CD4-positive, alpha-beta T cell treated with Interleukin-17A for 4 hours (primary cell): ENCODE measurements at regions not wholly inside any gene's neighbourhood (a gene's known extent, or its start where the extent isn't known, plus 50 kb on each side); places are given as distances from the start of the nearest gene placed in this dataset.

Source experiments
- DNase-seq: peaks from one replicate; pipeline ENCODE4 v3.0.0-alpha.2; 2020; ENCODE audit warnings: mixed read lengths

DNA sequence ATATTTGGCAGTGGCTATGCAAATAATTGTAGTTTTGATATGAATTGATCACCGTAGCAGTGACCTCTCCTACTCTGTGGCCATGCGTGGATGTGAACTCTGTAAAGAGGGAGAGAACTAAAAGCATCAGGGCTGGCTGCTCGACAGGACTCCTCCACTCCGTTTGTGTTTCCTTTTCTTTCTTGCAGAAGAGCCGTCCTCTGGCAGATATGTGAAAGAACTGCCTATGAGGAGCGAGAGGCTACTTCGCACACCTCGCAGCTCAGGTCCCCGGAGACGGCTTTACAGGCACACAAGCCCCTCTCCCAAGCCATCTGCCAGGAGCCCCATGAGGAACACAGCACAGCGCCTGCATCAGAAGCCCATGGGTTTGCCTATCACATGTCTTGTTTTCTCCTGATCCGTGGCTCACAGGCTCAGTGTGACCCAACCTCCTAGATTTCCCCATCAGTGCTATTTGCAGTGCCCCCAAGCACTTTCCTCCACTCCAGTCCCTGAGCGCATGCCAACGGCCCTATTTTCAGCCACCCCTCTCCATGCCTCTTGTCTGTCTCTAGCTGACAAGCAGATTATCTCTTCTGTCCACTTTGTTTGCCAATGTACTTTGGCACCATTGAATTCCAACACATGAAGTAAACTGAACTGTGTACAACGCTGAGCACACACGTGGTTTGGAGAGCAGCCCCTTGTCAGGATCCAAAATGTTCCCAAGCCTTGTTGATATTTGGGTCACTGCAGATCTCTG lies 164.3 kb upstream of the AKR1E2 start:
- DNase-seq, result no peak

DNA sequence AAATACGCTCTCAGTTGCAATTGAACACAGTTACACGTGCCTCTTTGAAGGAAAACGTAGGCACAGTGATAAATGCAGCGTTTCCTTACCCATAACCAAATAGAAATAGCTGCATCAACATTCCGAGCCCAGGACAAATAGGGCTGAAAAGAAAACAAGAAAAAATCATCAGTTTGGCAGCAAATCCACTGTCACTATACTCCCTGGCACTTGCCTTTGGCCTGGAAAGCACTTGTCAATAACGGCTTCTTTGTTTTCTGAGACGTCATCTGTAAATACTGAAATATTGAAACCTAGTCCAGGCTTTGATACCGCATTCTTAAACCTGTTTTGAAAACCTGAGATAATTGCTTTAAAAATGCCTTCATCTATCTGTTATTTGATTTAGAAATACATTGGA lies 167.2 kb upstream of the AKR1E2 start:
- DNase-seq, result no peak

DNA sequence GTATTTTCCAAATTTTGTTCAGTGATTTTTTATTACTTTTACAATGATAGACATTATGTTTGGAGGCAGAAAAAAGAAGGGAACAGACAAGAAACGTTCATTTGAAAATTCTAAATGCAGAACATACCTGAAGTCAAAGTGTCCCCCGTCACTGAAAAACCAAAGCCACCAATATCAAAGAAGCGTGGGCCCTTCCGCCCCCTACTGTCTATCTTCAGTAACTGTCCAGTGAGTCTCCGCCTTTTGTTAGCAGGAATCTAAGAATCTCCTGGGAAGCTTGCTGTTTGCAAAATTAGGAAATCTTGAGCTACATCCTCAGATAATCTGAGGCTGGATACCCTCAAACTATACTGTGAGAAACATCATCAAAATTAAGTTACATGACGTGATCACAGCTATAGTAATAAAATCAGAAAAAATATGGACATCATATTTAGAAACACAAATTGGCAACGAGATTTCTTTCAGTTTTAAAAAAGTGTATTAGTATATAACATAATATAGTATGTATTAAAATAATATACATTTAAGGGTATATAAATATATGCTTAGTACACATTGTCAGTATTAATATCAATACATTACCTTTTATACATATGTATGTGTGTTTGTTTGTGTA lies 169.3 kb upstream of the AKR1E2 start:
- DNase-seq, result peak; percentile 66

DNA sequence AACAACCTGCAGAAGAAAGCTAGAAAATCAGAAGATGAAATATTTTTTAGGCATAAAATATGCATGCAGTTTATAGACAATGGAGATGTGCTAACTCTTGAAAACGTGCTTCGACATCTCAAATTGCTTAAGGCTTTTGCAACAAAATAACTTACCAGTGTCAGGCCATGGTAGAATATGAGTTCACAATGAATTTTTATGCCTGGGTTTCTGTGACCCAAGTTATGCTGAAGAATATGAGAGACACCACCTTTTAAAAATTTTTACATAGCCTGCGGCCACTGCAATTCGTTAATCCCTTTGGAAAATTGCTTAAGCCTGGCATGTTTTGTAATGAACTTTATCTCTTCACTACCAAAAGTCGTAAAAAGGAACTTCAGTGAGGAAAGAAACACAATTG lies 170.1 kb upstream of the AKR1E2 start:
- DNase-seq, result no peak

DNA sequence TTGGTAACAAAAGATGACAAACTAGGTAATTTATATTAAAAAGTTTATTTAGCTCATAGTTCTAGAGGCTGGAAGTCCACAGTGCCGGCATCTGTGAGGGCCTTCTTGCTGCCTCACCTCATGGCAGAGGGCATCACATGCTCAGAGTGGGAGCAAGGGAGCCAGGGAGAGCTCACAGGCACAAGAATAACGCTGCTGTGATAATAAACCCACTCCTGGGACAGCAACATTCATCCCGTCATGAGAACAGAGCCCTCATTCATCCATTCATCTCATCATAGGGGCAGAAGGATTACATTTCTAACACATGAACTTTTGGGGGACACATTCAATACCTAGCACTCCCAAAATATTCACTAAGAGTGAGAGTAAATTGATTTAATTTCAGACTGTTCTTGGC lies 170.6 kb upstream of the AKR1E2 start:
- DNase-seq, result no peak

DNA sequence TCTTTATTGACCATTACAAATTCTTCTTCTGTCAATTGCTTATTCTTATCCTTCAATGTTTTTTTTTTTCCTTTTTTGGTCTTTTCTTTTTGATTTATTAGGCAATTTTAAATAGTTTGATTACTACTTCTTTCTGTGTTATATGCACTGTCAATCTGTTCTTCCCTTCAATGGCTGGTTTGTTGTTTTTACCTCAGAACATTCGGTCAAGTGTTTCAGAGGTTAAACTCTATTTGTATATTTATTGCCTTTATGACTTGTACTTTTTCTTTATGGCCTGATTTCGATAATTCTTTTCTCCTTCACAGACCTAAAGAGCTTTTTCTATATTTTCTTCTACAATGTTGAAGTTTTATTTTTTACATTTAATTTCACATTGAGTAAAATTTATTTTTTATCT lies 171.5 kb upstream of the AKR1E2 start:
- DNase-seq, result no peak

DNA sequence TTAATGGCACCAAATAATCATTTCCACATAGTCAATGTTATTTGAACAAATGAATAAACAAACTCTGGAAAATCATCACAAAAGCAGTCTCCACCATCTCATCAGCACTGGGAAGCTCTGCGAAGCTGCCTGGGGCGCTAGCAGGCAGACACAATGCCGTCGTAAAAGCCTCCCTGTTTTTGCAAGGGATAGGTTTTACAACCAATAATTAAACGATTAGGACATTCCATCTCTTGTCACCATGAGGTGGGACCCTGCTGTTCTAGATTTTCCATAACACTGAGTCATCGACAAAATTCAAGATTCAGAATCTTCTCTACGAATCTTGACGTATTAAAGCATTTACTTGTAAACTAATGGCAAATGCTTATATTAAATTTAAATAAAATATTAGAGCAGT lies 172.8 kb upstream of the AKR1E2 start:
- no peak for DNase-seq

DNA sequence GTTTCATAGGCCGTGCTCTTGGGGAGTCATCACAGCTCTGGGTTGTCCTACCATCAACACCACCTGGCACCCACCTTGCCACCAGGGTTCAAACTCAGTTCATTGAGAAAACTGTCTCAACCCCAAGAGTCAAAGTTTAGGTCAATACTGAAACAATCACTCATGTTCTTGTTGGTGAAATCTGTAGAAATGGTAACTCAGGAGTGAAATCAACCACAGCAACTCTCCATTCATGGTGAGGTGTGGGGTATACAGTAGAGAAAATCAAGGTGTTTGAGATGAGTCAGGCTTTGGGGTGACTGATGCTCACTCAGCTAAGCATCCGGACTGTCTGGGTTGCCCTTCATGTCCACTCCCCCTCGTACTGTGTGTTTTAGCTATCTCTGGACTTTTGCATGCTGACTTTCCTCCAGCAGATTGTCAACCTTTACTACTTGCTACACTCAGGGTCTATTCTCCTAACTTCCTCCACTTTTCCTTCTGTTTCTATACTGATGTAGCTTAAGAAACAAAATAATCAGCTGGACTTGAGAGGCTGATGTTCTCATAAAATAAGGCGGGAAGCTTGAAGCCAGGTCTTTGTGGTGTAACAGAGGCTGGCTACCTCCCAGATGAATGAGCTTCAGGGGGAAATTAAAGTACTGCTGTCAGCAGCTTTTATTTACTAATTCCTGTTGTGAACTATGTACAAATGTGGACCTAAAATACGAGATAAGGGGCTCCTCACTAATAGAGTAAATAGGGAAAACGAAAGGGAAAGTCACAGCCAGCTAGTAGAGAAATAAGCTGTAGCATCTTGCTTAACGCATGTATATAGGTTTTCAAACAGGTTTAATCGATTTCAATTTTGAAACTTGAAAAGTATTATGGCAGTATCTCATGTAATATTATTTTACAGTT lies 173.6 kb upstream of the AKR1E2 start:
- DNase-seq, result peak; percentile 17

DNA sequence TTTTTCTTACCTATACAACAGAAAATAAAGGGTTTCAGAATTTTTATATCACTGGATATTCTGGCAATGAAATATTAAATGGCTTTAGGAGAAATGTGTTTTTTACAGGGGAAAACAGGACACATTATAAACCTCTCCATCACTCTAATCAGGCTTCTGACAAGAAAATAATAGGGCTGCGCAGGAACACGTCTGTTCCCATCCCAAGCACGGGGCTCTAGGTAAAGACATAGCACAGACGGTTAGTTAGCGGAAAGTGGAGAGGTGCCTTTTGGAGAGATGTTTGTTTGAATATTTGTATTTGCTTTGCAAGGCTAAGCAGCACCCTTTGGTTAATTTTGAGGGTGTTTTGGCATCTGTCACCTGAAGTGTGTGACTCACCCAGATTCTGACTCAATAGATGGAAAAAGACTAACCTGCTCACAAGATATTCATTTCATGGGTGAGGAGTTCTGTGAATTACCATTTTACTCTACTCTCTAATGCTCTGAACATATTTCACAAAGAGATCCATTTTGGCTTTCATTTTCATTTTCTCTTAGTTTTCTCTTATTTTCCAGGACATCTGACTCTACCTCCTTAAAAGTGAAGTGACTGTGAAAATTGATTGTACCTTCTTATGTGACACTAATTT lies 174.5 kb upstream of the AKR1E2 start:
- DNase-seq, result no peak

DNA sequence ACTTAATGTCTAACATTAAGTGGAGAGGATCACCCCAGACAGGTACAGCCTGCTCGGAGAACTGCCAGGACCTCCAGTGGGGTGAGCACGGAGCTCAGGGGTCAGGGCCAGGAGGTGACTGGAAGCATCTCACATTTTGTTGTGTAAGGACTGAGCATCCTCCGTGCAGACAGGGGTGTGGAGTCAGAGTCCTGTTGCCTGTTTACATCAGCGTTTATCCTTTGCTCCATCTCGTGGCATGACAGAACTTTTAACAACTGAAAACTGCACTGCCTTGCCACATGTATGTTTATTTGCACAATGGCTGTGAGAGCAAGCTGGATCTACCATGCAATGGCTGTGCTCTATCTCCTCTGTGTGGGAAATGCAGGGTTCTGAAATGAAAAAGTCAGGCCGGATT lies 175.4 kb upstream of the AKR1E2 start:
- DNase-seq, result no peak

DNA sequence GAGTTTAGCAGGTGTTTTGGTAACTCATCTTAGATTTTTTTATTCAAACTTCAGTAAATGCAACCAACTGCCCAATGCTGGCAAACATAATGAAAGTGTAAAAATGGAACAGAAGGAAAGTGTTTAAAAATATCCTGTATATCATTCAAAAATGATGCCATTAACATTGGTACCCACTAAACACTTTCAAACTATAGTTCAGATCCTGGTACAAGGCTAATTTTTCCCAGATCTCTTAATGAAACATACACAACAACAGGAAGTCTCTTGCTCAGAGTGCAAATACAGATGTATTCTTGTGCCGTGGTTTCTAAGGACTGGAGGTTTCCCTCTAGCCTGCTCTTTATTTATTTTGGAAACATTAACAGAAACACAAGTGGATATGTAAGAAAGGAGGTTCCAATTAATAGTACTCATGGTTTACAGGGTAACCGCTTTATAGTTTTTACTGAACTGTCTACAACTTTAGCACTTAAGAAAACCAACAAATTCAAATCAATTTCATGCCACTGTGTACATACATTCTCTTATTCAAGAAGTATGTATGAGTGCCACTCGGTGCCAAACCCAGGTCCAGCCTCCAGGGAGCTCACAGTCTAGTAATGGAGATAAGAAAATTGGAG lies 176.0 kb upstream of the AKR1E2 start:
- no peak for DNase-seq

DNA sequence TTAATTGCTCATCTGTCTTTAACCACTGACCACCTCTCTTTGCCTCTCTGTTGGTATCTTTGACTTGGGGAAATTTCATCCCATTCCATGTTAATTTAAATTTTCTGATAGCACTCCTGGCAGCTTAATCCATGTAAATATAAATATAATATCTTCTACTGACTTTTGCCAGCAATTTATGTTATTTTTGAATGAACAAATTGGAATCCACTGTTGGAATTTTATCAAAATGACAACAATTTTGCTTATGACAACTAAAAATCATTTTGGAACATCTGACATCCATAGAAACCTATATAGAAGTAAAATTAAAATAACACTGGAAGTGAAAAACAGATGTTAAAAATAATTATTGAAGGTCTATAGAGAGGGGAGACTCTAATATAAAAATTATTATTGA lies 176.5 kb upstream of the AKR1E2 start:
- DNase-seq, result no peak

DNA sequence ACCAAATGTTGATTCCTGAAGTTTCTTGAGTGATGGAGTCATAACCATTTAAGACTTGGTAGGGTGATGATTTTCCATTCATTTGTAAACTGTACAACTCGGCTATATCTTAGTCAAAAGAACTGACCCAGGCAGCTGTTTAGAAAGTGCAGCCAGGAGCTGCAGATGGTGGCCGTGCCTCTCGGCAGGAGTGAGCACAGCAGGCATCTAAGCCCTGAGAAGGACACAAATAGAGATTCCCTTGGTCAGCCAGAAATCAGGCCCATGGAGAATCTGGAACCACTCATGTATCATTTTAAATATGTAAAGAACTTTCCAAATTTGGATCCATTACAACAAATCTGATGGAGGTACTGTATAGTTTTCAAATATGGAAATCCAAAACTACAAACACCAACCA lies 177.0 kb upstream of the AKR1E2 start:
- no peak for DNase-seq

DNA sequence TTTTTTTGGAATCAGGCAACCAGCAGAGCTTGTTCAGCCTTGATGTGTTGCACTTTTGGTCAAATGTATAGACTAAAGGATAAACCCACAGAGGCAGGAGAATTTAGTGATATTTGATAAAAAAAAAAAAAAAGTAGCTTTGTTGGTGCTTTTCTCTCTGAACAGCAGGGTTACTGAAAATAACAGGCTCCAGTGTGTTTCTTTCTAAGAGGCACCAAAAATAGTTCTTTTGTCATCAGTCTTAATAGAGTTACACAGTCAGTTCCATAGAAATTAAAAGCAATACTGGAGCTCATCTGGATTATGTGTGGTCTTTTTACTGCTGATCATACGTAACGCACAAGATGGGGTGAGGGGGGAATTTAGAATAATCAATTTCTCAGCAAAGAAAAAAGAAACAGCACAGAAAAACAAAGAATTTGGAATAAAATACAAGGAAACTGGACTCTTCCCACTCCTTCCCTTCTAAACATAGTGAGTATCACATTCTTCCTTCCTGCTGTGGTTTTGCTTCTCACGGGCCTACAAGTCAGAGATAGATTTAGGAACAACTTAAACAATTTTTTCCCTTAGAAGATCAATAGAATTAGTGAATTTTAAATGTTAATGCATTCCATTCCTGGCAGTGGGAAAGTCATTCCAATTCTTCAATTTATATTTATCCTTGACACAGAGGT lies 178.8 kb upstream of the AKR1E2 start:
- no peak for DNase-seq

DNA sequence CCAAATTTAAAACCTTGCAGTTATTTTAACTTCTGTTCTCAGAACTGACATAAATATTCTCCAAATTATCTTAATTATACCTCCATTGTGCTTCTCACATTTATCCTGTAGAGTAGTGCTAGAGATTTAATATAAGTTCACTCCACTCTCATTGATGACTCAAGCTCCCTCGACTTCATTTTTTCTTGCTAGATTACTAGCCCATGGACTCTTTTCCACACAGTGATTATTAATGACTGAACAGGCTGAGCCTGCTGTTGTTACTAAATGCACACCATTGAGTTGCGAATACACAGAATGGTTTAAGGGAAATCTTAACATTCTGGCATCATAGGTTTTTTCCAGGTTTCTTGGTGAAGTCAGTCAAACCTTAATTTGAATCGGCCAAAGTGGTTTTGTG lies 179.5 kb upstream of the AKR1E2 start:
- DNase-seq, result no peak

DNA sequence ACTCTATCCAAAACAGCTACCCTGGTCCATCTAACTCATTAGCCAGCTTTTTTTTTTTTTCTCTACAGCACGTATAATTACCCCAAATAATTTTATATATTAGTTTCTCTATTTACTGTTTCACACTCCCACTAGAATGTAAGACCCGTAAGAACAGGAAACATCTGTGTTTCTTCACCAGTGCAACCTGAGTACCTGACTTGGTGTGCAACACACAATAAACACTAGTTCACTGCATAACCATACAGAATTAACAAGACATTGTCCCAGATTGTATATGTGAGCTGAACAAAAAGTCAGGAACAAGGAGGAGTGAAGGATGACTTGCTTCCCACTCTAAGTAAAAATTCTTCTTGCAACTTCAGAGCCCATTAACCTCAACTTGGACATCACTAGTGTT lies 180.2 kb upstream of the AKR1E2 start:
- DNase-seq, result no peak

DNA sequence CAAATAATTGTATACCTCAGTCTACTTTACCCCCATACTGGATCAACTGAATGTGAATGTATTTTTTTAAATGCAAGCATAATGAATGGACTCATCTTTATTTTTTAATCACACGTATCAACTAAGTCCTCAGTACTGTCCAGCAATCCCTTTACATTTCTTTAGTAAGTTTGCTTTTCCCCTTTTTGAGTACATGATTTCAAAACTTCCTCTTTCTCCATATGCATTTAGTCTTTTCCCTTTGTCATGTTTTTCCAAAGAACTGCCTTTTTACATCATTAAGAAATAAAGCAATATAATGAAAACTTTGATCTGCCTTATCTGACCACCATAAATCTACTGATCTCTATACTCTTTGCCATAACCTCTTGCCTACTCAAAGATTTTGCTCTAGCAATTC lies 182.5 kb upstream of the AKR1E2 start:
- no peak for DNase-seq

DNA sequence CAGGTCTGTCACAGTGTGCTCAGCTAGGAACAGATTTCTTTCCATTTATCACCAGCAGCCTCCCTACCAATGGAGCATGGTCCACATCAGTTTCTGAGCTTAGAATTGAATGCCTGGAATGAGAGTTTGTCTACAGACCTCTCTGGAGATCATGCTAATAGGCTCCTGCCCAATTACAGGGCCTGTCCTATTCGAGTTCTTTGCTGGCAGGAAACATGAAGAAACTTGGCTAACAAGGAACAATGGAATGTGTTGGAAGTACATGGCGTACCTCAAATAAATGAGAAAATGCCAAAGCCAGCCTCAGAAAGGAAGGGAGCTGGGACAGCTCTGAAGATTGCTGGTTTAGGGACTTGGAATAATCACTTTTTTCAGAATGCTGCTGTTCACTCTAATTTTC lies 186.0 kb upstream of the AKR1E2 start:
- DNase-seq, result no peak

DNA sequence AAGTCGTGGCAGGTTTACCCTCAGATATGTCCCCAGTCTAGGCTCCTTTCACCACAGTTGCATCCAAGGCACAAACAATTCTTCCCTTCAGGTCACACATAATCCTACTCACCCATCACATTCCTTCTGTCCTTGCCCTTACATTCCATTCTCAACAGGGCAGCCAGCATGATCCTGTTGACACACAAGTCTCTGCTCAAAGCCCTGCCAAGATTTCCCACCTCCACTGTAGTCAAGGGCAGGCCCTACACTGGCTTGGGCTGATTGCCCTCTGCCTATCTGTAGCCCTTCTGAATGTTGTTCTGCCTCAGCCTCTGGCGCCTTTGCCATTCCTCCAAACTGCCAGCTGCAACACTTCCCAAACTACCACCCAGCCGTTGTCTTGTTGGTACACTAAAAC lies 187.9 kb upstream of the AKR1E2 start:
- no peak for DNase-seq

DNA sequence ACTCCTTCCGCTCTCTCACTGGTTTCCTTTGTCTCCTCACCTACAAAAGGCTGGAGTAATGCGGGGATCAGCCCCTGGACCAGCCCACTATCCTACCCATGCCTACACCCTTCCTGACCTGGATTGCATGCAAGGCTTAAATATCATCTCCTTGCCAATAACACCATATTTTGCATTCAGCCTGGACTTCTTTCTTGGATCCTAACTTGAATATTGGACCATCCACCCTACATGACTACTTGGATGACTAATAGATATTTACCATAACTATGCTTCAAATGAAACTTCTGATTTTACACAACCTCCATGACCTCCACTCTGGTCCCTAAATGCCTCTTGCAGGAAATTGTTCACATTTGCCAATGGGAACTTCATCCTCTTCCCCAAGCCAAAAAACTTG lies 188.3 kb upstream of the AKR1E2 start:
- DNase-seq, result no peak

DNA sequence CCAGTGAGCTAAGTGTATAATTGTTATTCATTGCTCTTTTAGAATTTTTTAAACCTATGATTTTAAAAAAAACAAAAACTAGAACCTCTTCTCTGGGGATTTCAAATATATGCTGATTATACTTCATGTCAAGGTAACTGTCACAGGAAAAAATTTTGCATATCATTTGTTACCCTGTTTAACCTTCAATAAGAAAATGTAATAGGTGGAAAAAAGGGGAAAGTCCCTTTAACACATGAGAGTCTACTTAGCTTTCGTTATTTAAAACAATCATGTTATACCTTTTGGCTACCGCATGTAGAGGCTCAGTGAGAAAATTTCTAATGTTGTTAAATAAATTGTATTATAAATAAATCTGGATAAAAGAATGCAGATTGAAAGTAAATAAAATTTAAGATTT lies 190.1 kb upstream of the AKR1E2 start:
- no peak for DNase-seq

DNA sequence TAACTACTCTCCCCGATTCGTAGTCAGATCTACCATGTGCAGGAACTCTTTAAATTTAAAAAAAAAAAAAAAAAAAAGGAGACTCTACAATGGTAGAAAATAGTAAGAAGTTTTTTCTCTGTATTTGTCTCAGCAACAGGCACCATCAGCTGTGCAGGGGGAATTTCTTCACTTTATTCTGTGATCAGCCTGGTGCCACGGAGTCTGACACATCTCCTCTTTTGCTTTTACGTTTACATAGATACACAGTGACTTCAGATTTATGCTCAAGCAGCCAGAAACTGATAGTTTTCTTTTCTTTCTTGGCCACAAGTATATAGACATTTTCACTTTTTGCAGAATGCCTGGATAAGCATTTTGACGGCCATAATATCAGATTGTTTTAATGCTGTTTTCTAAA lies 190.6 kb upstream of the AKR1E2 start:
- no peak for DNase-seq
